HCT116 (cell line): ENCODE measurements at regions not wholly inside any gene's neighbourhood (a gene's known extent, or its start where the extent isn't known, plus 50 kb on each side); places are given as distances from the start of the nearest gene placed in this dataset.

Source experiments
- ATAC-seq: fragments of 200-7000 bp; cut with Tn5 transposase; 2 replicates; pipeline ENCODE4 v1.9.1; 2020; ENCODE audit warnings: mild to moderate bottlenecking, moderate library complexity
- BruUV-seq: library from RNA; stranded (reverse); fragments of 400-500 nt; replicated peaks from 2 replicates; lab custom pipeline; 2021; lab: Mats Ljungman, UMichigan
- CTCF ChIA-PET: fragments of 300-600 bp; sonication (Branson Sonifier 250); formaldehyde crosslinking; loops from one replicate; lab custom pipeline; 2021; ENCODE audit warnings: antibody characterized with exemption; lab: Charles Lee
- POLR2A ChIA-PET: fragments of 300-600, 350-600 bp; sonication (Branson Sonifier 250); formaldehyde crosslinking; loops from one replicate; lab custom pipeline; 2021; ENCODE audit warnings: antibody characterized with exemption; lab: Charles Lee
- RAD21 ChIA-PET, 2 experiments: fragments of 300-600 bp; sonication (Branson Sonifier 250); formaldehyde crosslinking; loops; one replicate each; lab custom pipeline; 2023; ENCODE audit warnings: low total read pairs in 2 of 2; ENCODE audit not compliant: uncharacterized antibody in 2 of 2, unreplicated experiment in 2 of 2, low non-redundant PET in 1 of 2; lab: Charles Lee
- DNase-seq: peaks from one replicate; pipeline ENCODE4 v3.0.0-alpha.2; 2010; ENCODE audit warnings: low read depth, low spot score
- H2AFZ ChIP-seq: fragments of 200-600 bp; shearing (Covaris generic), sonication (generic); 2 replicates; pipeline ENCODE4 v1.6.1; 2017; ENCODE audit warnings: low read depth, mixed run types, mixed read lengths, antibody characterized with exemption, low read length; ENCODE audit not compliant: poor library complexity, severe bottlenecking
- H3K27ac ChIP-seq: 2 replicates; pipeline ENCODE4 v1.5.1; 2012; ENCODE audit warnings: low read depth, low read length
- H3K27me3 ChIP-seq: fragments of 200-600 bp; sonication (generic); 2 replicates; pipeline ENCODE4 v1.6.1; 2016; ENCODE audit warnings: mixed run types, low read length, mixed read lengths; ENCODE audit not compliant: insufficient read depth
- H3K36me3 ChIP-seq, 2 experiments: fragments of 200-500 bp in 1 of 2; fragments of 200-600 bp in 1 of 2; sonication (Bioruptor generic) in 1 of 2; sonication (generic) in 1 of 2; 2 replicates each; pipeline versions ENCODE4 v1.5.1 to v1.6.1; 2014 to 2016; ENCODE audit warnings: low read length in 2 of 2, inconsistent platforms in 1 of 2, mixed read lengths in 1 of 2, mixed run types in 1 of 2; ENCODE audit not compliant: insufficient read depth in 2 of 2, control insufficient read depth in 1 of 2
- H3K4me1 ChIP-seq, 2 experiments: fragments of 200-600 bp in 1 of 2; sonication (generic) in 1 of 2; 2 replicates each; pipeline versions ENCODE4 v1.5.1 to v1.6.1; 2012 to 2017; ENCODE audit warnings: low read length in 2 of 2, inconsistent platforms in 1 of 2, mild to moderate bottlenecking in 1 of 2, mixed read lengths in 1 of 2, mixed run types in 1 of 2, moderate library complexity in 1 of 2; ENCODE audit not compliant: insufficient read depth in 2 of 2, control insufficient read depth in 1 of 2
- H3K4me2 ChIP-seq: fragments of 200-600 bp; sonication (generic); 2 replicates; pipeline ENCODE4 v1.6.1; 2017; ENCODE audit warnings: mixed run types, low read length, mixed read lengths
- H3K4me3 ChIP-seq, 2 experiments: fragments of 200-600 bp in 1 of 2; sonication (generic) in 1 of 2; replicated peaks in 1 of 2; 2 replicates each; pipeline ENCODE4 v1.5.1; 2011 to 2016; ENCODE audit warnings: low read length in 2 of 2, control low read depth in 1 of 2, low read depth in 1 of 2, mild to moderate bottlenecking in 1 of 2, mixed read lengths in 1 of 2, mixed run types in 1 of 2
- H3K79me2 ChIP-seq: fragments of 200-600 bp; sonication (generic); 2 replicates; pipeline ENCODE4 v1.6.1; 2017; ENCODE audit warnings: mild to moderate bottlenecking, mixed run types, low read length, moderate library complexity, mixed read lengths; ENCODE audit not compliant: insufficient read depth
- H3K9ac ChIP-seq: fragments of 200-600 bp; sonication (generic); 2 replicates; pipeline ENCODE4 v1.6.1; 2016; ENCODE audit warnings: low read length, mixed read lengths
- H3K9me2 ChIP-seq: fragments of 200-600 bp; sonication (generic), shearing (Covaris generic); 2 replicates; pipeline ENCODE4 v1.6.1; 2017; ENCODE audit warnings: mixed run types, mild to moderate bottlenecking, moderate library complexity; ENCODE audit not compliant: insufficient read depth
- H3K9me3 ChIP-seq, 2 experiments: fragments of 200-500 bp in 1 of 2; fragments of 200-600 bp in 1 of 2; sonication (Bioruptor generic) in 1 of 2; sonication (generic) in 1 of 2; 2 replicates each; pipeline ENCODE4 v1.6.1; 2014 to 2017; ENCODE audit warnings: low read length in 2 of 2, mixed read lengths in 2 of 2, inconsistent platforms in 1 of 2, low read depth in 1 of 2, mild to moderate bottlenecking in 1 of 2, mixed run types in 1 of 2, moderate library complexity in 1 of 2; ENCODE audit not compliant: control insufficient read depth in 1 of 2, insufficient read depth in 1 of 2
- H4K20me1 ChIP-seq: fragments of 200-600 bp; sonication (generic), shearing (Covaris generic); 2 replicates; pipeline ENCODE4 v1.6.1; 2017; ENCODE audit warnings: mixed run types, mild to moderate bottlenecking, moderate library complexity; ENCODE audit not compliant: insufficient read depth
- CBX3 ChIP-seq: IDR thresholded peaks from 2 replicates; pipeline ENCODE4 v1.6.1; 2012; ENCODE audit warnings: low read depth
- EGR1 ChIP-seq: IDR thresholded peaks from 2 replicates; pipeline ENCODE4 v1.6.1; 2012; ENCODE audit warnings: low read depth
- ELF1 ChIP-seq: IDR thresholded peaks from 2 replicates; pipeline ENCODE4 v1.6.1; 2012; ENCODE audit warnings: low read depth, borderline replicate concordance
- EZH2 ChIP-seq: fragments of 200-600 bp; sonication (generic); IDR thresholded peaks from 2 replicates; pipeline ENCODE4 v1.6.1; 2017; ENCODE audit warnings: antibody characterized with exemption, mixed run types
- EZH2phosphoT487 ChIP-seq: fragments of 200-600 bp; IDR thresholded peaks from 2 replicates; pipeline ENCODE4 v1.6.1; 2018; ENCODE audit warnings: antibody characterized with exemption, borderline replicate concordance
- JUND ChIP-seq: IDR thresholded peaks from 2 replicates; pipeline ENCODE4 v1.6.1; 2012
- MAX ChIP-seq: IDR thresholded peaks from 2 replicates; pipeline ENCODE4 v1.6.1; 2012
- POLR2A ChIP-seq: IDR thresholded peaks from 2 replicates; pipeline ENCODE4 v1.7.0; 2011; ENCODE audit warnings: borderline replicate concordance; ENCODE audit not compliant: insufficient read depth, insufficient read length; ENCODE audit errors: extremely low read depth
- POLR2AphosphoS5 ChIP-seq: IDR thresholded peaks from 2 replicates; pipeline ENCODE4 v1.6.1; 2011; ENCODE audit warnings: mild to moderate bottlenecking, low read depth, low read length, moderate library complexity
- RAD21 ChIP-seq: IDR thresholded peaks from 2 replicates; pipeline ENCODE4 v1.6.1; 2012; ENCODE audit warnings: low read depth, mild to moderate bottlenecking
- SIN3A ChIP-seq: IDR thresholded peaks from 2 replicates; pipeline ENCODE4 v1.6.1; 2012; ENCODE audit warnings: low read depth
- SP1 ChIP-seq: IDR thresholded peaks from 2 replicates; pipeline ENCODE4 v1.6.1; 2012; ENCODE audit warnings: low read depth
- SRF ChIP-seq: IDR thresholded peaks from 2 replicates; pipeline ENCODE4 v1.6.1; 2012; ENCODE audit warnings: low read depth
- TCF7L2 ChIP-seq: IDR thresholded peaks from 2 replicates; pipeline ENCODE4 v1.7.0; 2011; ENCODE audit warnings: borderline replicate concordance, inconsistent platforms; ENCODE audit not compliant: insufficient read depth, insufficient read length; ENCODE audit errors: extremely low read depth
- YY1 ChIP-seq: IDR thresholded peaks from 2 replicates; pipeline ENCODE4 v1.6.1; 2011; ENCODE audit warnings: low read length, low read depth, moderate library complexity, mild to moderate bottlenecking; ENCODE audit not compliant: insufficient replicate concordance; ENCODE audit errors: extremely low read depth
- ZBTB33 ChIP-seq: IDR thresholded peaks from 2 replicates; pipeline ENCODE4 v1.6.1; 2011; ENCODE audit warnings: mild to moderate bottlenecking, low read length, moderate library complexity; ENCODE audit not compliant: insufficient replicate concordance; ENCODE audit errors: extremely low read depth
- ZFX ChIP-seq: fragments of 450-650 bp; IDR thresholded peaks from 2 replicates; pipeline ENCODE4 v1.6.1; 2017
- ZNF274 ChIP-seq: fragments of 200-500 bp; sonication (Bioruptor generic); IDR thresholded peaks from 2 replicates; pipeline ENCODE4 v1.6.1; 2014; ENCODE audit warnings: mild to moderate bottlenecking, low read depth, low read length, inconsistent platforms
- intact Hi-C: fragments of 100-400 bp; cut with micrococcal nuclease; formaldehyde crosslinking; loops from 2 replicates; pipeline ENCODE4 v1.10.0; 2022
- TF ChIP-seq, protein P1 (sequence below): IDR thresholded peaks from 2 replicates; pipeline ENCODE4 v1.6.1; 2012; ENCODE audit warnings: low read depth
- TF ChIP-seq, protein P2 (sequence below): IDR thresholded peaks from 2 replicates; pipeline ENCODE4 v1.6.1; 2012

DNA sequence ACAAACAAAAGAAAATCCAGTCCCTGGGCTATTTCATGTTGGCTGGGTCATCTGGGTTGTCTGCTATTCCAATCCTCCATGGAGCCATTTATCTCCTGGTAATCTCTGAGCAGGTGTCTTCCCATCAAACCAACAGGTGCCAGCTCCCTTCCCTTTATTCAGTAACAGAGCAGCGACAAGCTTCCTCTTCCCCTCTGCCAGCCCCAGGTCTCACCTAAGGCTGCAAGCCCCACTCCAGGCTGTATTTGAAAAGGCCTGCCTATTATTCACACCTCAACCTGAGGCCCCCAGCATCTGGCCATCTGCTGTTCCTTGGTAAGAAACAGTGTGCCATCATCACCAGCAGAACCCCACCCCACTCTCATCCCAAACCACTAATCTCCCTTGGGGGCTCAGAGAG, 436.2 kb downstream of the BUD13 start:
- no peak for TF ChIP-seq EGR1
- TF ChIP-seq MAX: no peak
- TF ChIP-seq SRF: no peak
- TF ChIP-seq SIN3A: no peak
- no peak for TF ChIP-seq POLR2A
- TF ChIP-seq, protein P1, sequence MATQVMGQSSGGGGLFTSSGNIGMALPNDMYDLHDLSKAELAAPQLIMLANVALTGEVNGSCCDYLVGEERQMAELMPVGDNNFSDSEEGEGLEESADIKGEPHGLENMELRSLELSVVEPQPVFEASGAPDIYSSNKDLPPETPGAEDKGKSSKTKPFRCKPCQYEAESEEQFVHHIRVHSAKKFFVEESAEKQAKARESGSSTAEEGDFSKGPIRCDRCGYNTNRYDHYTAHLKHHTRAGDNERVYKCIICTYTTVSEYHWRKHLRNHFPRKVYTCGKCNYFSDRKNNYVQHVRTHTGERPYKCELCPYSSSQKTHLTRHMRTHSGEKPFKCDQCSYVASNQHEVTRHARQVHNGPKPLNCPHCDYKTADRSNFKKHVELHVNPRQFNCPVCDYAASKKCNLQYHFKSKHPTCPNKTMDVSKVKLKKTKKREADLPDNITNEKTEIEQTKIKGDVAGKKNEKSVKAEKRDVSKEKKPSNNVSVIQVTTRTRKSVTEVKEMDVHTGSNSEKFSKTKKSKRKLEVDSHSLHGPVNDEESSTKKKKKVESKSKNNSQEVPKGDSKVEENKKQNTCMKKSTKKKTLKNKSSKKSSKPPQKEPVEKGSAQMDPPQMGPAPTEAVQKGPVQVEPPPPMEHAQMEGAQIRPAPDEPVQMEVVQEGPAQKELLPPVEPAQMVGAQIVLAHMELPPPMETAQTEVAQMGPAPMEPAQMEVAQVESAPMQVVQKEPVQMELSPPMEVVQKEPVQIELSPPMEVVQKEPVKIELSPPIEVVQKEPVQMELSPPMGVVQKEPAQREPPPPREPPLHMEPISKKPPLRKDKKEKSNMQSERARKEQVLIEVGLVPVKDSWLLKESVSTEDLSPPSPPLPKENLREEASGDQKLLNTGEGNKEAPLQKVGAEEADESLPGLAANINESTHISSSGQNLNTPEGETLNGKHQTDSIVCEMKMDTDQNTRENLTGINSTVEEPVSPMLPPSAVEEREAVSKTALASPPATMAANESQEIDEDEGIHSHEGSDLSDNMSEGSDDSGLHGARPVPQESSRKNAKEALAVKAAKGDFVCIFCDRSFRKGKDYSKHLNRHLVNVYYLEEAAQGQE: no peak
- TF ChIP-seq ELF1: no peak
- TF ChIP-seq YY1: no peak
- TF ChIP-seq TCF7L2: no peak
- no peak for TF ChIP-seq ZBTB33
- no peak for TF ChIP-seq POLR2AphosphoS5
- no peak for TF ChIP-seq SP1
- TF ChIP-seq JUND: no peak
- no peak for TF ChIP-seq ZNF274
- no peak for TF ChIP-seq CBX3
- no peak for TF ChIP-seq EZH2phosphoT487
- TF ChIP-seq ZFX: no peak
- no peak for TF ChIP-seq RAD21
- TF ChIP-seq, protein P2, sequence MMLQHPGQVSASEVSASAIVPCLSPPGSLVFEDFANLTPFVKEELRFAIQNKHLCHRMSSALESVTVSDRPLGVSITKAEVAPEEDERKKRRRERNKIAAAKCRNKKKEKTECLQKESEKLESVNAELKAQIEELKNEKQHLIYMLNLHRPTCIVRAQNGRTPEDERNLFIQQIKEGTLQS: no peak
- TF ChIP-seq EZH2: no peak
- TF ChIP-seq, all 23 proteins: peak for 0
- DNase-seq (no peak), ATAC-seq (no peak)
- Histone ChIP-seq H2AFZ (no peak overlapping the region), H3K9me3 (no peaks in the 10 kb centered on the region), H3K9me2 (no peaks in the 10 kb centered on the region), H3K4me2 (no peak overlapping the region), H4K20me1 (no peaks in the 10 kb centered on the region), H3K27ac (no peak overlapping the region), H3K4me1 (no peaks in the 10 kb centered on the region), H3K9ac (no peak overlapping the region), H3K79me2 (no peaks in the 10 kb centered on the region), H3K27me3 (peaks cover 11% of the 10 kb centered on the region; the same call in 1 of the 2 replicates), H3K4me3 (no peak overlapping the region), H3K36me3 (no peaks in the 10 kb centered on the region)
- POLR2A ChIA-PET: no interaction called here
- RAD21 ChIA-PET: no interaction called here
- intact Hi-C loops: no loop called here
- BruUV-seq: no TSS peak
- CTCF ChIA-PET: no interaction called here
